ENCODE measurements at regions not wholly inside any gene's neighbourhood (a gene's known extent, or its start where the extent isn't known, plus 50 kb on each side); places are given as distances from the start of the nearest gene placed in this dataset.

- Histone ChIP-seq H3K18ac (ENCODE audit: low read depth, low read length) (no peak overlapping the region), H3K4me3 (ENCODE audit: insufficient read depth, low read depth, low read length) (no peak overlapping the region), H3K4me1 (ENCODE audit: control insufficient read depth, insufficient read depth, low read length) (no peaks in the 10 kb centered on the region), H3K9me3 (ENCODE audit: control insufficient read depth, insufficient read depth, low read length) (no peaks in the 10 kb centered on the region; the same call in none of the 2 replicates), H3K79me1 (ENCODE audit: low read depth in 1 of 2, low read length in 2 of 2) (no peaks in the 10 kb centered on the region), H3K36me3 (ENCODE audit: control insufficient read depth, insufficient read depth, low read length) (no peaks in the 10 kb centered on the region), H3K14ac (replicated peaks; ENCODE audit: low read depth, low read length) (no peak overlapping the region), H3K27me3 (ENCODE audit: control insufficient read depth, insufficient read depth, low read length) (peaks cover 10% of the 10 kb centered on the region), H2AK5ac (ENCODE audit: low read depth, low read length) (no peak overlapping the region), H4K5ac (ENCODE audit: low read depth, low read length) (no peak overlapping the region), H2AFZ (replicated peaks; ENCODE audit: low read length, poor library complexity) (no peak overlapping the region), H3K56ac (ENCODE audit: extremely low read depth, insufficient read depth, low read length) (no peak overlapping the region), H2BK15ac (ENCODE audit: low read depth, low read length) (no peak overlapping the region), H4K8ac (ENCODE audit: low read depth in 2 of 2, low read length in 2 of 2) (no peak overlapping the region), H3K9me1 (ENCODE audit: insufficient read depth, low read length) (no peaks in the 10 kb centered on the region), H3K4ac (ENCODE audit: low read depth, low read length) (no peak overlapping the region), H3K27ac (ENCODE audit: insufficient read depth, low read length) (no peak overlapping the region), H2BK5ac (ENCODE audit: low read depth, low read length, poor library complexity, severe bottlenecking) (no peak overlapping the region), H2BK20ac (ENCODE audit: low read depth, low read length) (no peak overlapping the region), H3K9ac (ENCODE audit: low read depth, low read length) (no peak overlapping the region), H3K23ac (ENCODE audit: low read depth, low read length) (no peak overlapping the region), H2AK9ac (replicated peaks; ENCODE audit: low read depth, low read length, poor library complexity) (no peak overlapping the region), H3K4me2 (ENCODE audit: low read depth, low read length) (no peak overlapping the region), H4K20me1 (ENCODE audit: insufficient read depth, low read length) (no peaks in the 10 kb centered on the region), H4K91ac (ENCODE audit: insufficient read depth, low read depth, low read length) (no peak overlapping the region), H2BK120ac (ENCODE audit: low read depth, low read length) (no peak overlapping the region)
- in situ Hi-C loops (cut with MboI; ENCODE audit: low sequenced_read_pairs) (no loop called here), dilution Hi-C loops (cut with HindIII; ENCODE audit: low sequenced_read_pairs, unreplicated experiment) (no loop called here), intact Hi-C loops (cut with micrococcal nuclease) (no loop called here)
- DNase-seq: no peak
- ChIA-PET CTCF (no interaction called here), POLR2A (ENCODE audit: unreplicated experiment) (no interaction called here)
- ATAC-seq (ENCODE audit: low read depth): no peak; the same call in 1 of the 2 replicates
- 50% methylated on average over 1 of the region's 3 CpGs; no CpG with 5 or more reads in 1 of the 2 experiments for WGBS, 2 experiments (ENCODE audit: extremely low coverage in 2 of 2, insufficient read length in 1 of 2)
- TF ChIP-seq POLR2A (IDR thresholded peaks at IDR 0.05; ENCODE audit: low read depth, low read length): no peak
- no peak for TF ChIP-seq BHLHE40 (IDR thresholded peaks at IDR 0.05; ENCODE audit: low read depth, low read length)
- TF ChIP-seq MXI1 (IDR thresholded peaks at IDR 0.05; ENCODE audit: borderline replicate concordance, low read depth, low read length): no peak
- no peak for TF ChIP-seq MAZ (IDR thresholded peaks at IDR 0.05; ENCODE audit: borderline replicate concordance, low read depth, low read length)
- no peak for TF ChIP-seq CEBPB (IDR thresholded peaks at IDR 0.05; ENCODE audit: low read depth, low read length)
- no peak for TF ChIP-seq USF2 (IDR thresholded peaks at IDR 0.05; ENCODE audit: low read depth, low read length)
- no peak for TF ChIP-seq RFX5 (IDR thresholded peaks at IDR 0.05; ENCODE audit: low read depth, low read length)
- BruUV-seq (replicated peaks): no TSS peak
These were observed 64.6 kb upstream of the IGFBP2 start for GRCh38 chr2:216568576-216568975.
